Hematopoietic multipotent progenitor cell treated with erythropoietin and hydrocortisone succinate and interleukin-3 and kit ligand, for 17 days (in vitro differentiated cells): ENCODE measurements at regions not wholly inside any gene's neighbourhood (a gene's known extent, or its start where the extent isn't known, plus 50 kb on each side); places are given as distances from the start of the nearest gene placed in this dataset.
"Not testable (repeated sequence)": the region's sequence is repeated elsewhere in the genome, so short reads cannot be mapped to it uniquely, and the experiment has no call there.

Experiments
- DNase-seq: peaks from one replicate; pipeline ENCODE4 v3.0.0-alpha.2; 2015; ENCODE audit warnings: low spot score

DNA sequence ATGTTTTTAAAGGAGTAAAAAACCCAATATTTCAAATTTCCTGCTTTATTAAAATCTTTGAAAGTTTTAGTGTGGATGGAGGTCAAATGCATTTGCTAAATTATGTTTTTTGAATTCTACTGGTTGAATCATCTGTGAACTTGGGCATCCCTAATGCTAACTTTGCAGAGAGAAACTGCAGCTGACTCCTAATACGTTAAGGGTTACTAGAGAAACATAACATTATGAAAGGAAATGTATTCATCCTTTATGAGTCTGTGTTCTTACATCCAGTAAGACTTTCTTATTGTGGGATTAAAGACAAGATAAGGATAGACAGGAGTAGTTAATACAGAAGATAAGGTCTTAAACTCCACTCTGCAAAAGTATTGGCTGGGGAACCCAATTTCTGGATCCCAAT is 140.6 kb downstream of the FAM124B start:
- no peak for DNase-seq

DNA sequence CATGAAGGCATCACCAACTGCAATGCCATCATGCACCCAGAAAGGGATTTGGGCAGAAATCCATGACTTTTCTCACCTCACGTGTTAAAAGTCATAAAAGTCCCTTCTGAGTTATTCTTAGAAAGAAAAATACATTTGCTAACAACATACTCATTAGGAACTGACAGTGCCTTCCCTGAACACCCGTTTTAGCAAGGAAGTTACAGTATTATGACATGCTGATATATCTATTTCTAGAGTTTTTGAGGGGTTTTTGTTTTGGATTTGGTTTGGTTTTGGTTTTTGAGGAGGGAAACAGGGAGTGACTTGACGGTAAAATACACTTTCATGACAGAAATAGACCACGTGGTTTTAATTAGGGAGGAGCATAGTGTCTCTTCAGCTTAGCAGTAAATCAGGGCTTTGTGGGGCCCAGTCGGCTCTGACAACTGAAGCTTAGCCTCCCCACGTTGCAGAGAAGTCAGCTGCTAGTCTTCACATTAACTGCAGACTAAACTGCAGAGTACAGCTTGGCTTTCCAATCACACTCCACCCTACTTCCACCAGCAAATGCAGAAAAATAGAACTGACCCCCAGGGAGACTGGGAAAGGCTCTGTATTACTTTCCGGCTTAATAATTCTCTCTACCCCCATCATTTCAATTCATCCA is 141.4 kb downstream of the FAM124B start:
- no peak for DNase-seq

DNA sequence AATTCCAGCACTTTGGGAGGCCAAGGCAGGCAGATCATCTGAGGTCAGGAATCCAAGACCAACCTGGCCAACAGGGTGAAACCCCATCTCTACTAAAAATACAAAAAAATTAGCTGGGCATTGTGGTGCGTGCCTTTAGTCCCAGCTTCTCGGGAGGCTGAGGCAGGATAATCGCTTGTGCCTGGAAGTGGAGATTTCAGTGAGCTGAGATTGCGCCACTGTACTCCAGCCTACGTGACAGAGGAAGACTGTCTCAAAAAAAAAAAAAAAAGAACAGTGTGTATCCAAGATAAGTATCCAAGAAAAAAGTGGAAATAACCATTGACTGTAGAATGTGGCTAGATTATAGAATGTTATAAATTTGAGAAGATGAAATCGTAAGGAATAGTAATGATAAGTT is 142.1 kb downstream of the FAM124B start:
- DNase-seq: no peak

DNA sequence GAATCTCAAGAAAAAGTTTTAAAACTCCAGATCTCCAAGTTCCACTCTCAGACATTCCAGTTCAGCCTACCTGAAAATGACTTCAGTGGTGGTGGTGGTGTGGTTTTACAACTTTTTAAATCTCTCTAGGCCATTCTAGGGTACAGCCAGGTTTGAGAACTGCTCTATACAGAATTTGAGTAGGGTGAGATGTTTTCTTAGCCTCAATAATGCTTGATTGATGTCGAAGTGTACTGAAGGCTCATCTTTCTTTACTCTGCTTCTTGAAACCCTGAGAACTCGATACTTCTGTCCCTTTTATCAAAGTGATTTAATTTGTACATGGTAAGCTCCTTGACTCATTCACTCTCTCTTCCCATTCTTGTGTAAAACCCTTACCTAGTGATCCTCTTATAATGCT is 143.8 kb downstream of the FAM124B start:
- DNase-seq: no peak

- no peak for DNase-seq
Measured at GRCh38 chr2:224257156-224257555, 144.8 kb downstream of the FAM124B start.

GRCh38 chr2:224253464-224253863 is 148.4 kb downstream of the FAM124B start:
- no peak for DNase-seq

DNA sequence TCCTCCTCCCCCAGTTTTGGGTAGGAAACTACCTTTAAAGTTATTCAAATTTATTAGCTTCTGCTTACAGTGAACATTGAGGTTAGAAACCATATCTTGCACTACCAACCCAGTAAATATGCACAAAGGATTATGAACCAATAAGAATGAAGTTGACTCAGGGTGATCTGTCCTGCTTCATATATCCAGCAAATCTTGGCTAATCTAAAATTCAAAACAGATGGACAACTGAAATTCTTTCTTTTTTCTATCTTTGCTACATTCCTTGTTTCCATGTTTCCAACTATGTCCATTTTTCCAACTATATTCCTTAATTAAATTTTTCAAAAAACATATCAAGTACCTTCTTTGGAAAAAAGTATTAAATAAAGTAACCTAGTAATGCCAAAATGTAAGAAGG is 149.3 kb downstream of the FAM124B start:
- no peak for DNase-seq

GRCh38 chr2:224248944-224249371 is 152.9 kb downstream of the FAM124B start:
- DNase-seq: no peak

GRCh38 chr2:224242561-224242960 is 159.3 kb downstream of the FAM124B start:
- no peak for DNase-seq

- no peak for DNase-seq
Measured at GRCh38 chr2:224241812-224242211, 160.1 kb downstream of the FAM124B start.

DNA sequence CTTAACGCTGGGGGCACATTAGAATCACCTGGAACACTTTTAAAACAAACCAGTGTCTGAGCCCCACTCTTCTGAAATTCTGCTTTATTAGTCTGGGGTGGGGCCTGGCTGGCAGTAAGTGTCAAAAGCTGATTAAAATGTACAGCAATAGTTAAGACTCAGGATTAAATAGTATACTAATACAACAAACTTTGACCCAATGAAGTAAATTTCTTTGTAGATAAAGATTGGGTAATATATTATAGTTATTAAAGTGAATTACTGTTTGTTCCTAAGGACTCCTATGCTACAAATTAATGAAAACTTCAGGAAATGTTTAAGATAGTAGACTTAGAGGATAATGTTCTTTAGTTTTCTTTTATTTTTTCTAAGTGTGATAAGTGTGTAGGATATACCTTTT is 160.9 kb downstream of the FAM124B start:
- DNase-seq: no peak

GRCh38 chr2:224223851-224224555 is 177.9 kb downstream of the FAM124B start:
- no peak for DNase-seq

- DNase-seq: no peak
Measured at GRCh38 chr2:224222974-224223373, 178.9 kb downstream of the FAM124B start.

DNA sequence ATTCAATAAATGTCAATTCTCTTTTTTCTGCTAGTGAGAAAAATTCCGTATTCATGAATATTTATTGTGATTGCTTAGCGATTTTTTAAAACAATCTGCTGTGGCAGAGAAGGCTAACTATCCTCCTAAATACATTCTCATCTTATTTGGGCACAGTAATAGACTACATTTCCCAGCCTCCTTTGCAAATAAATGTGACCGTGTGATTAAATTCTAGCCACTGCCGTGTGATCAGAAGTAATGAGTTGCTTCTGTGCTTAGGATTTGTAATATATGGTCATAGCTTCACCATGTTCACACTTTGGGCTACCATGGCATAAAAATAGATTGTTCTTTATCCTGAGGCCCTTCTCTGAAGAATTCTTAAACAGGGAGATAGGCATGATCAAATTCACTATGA is 179.6 kb downstream of the FAM124B start:
- no peak for DNase-seq

DNA sequence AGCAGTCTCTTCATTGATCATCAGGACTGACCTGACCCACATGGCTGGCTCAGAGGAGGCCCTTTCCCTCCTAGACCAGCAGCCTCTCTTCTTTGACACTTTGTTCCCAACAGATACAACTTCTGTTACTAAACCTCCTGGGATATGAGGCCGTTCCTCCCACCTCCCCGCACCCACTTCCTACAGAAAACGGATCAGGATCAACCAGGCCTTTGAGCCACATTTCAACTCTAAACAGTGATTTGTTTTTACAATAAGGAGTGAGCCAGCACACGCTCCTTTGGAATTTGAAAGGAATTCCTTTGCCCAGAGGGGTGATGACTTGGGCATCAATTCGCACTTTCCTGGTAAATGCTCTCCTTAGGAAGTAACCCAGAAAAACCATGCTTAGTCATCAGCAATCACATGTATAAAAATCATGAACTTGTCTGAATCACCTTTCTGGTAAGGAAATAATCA is 180.4 kb downstream of the FAM124B start:
- no peak for DNase-seq

DNA sequence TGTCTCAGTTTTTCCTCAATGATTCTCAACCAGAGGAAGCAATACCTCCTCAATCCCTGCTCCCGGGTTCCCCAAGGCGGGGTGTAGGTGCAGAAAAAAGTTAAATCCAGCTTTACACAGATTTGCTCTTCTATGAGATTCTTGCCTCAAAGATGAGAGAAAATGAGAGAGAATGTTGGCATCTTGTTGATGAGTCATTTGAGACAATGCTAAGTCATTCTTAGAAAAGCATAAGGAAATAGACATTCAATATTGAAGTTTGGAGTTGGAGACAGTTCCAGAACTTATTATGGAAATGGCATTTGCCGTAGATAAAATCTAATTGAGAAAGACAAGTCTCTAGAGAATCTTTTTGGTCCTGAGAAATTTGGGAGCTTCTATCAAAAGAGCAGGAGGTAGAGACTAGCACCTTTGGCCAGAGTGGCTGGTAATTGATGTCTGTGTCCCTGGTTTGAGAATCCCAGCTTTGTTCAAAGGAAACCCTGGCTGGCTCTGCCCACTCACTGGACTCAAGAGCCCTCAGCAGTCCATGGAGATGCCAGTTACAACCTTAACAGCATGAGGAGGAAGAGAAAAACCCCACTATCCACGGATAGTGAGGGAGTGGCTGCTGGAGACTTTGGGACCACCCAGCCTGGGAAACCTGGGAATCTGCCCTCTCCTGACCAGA is 181.2 kb downstream of the FAM124B start:
- no peak for DNase-seq

DNA sequence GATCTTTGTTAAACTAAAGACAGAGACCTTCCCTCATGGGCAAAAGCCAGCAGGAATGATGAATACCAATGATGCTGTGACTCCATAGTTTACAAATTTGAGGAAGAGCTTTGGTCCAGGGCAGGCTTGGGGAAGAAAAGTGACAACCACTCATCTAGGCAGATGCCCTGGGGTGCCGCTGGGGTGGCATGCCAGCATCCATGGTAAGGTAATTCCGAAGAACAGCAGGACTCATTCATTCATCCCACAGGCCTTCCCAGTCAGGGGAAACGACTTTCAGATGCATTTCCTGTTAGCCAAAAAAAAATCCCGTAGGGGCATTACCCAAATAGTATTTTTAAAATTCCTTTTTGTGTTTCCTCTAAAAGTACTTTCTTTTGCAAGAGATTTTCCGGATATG is 180.7 kb upstream of the SERPINE2 start:
- DNase-seq: no peak

DNA sequence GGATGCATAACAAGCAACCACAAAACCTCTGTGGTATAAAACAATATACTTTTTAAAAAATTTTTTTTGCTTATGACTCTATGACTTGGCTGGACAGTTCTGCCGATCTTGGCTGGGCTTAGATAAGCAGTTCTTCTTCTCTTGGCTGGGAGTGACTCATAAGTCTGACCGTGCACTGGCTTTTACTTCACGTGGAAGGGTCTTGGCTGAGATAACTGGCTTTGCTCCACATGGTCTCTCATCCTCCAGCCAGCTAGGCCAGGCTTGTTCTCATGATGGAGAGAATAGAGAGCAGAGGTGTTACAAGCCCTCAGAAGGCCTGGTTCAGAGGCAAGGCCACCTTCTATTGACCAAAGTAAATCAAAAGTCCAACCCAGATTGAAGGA is 178.9 kb upstream of the SERPINE2 start:
- no peak for DNase-seq

- no peak for DNase-seq
Measured at GRCh38 chr2:224217233-224217961, 178.3 kb upstream of the SERPINE2 start.

- DNase-seq: not testable (repeated sequence)
Measured at GRCh38 chr2:224215611-224216010, 176.5 kb upstream of the SERPINE2 start.

GRCh38 chr2:224213396-224213795 is 174.3 kb upstream of the SERPINE2 start:
- no peak for DNase-seq

DNA sequence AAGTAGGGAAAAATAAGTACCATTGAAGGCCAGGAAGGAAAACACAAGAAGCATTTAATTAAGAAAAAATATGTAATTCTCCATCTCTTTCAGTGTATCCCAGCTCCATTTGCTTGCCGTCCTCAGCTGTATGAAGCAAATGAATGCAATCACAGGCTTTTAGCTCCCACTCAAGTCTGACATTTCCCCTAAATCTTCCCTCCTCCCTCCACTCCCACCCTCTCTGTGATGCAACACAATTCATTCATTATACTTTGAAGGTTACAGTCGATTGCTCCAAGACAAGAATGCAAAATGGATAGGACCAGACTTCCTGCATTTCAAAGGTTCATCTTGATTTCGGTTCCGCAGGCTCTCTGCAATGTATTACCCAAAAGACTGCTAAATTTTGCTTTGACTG is 172.7 kb upstream of the SERPINE2 start:
- no peak for DNase-seq

GRCh38 chr2:224211181-224211480 is 172.0 kb upstream of the SERPINE2 start:
- DNase-seq: no peak
